ENCODE measurements at regions not wholly inside any gene's neighbourhood (a gene's known extent, or its start where the extent isn't known, plus 50 kb on each side); places are given as distances from the start of the nearest gene placed in this dataset.

DNA sequence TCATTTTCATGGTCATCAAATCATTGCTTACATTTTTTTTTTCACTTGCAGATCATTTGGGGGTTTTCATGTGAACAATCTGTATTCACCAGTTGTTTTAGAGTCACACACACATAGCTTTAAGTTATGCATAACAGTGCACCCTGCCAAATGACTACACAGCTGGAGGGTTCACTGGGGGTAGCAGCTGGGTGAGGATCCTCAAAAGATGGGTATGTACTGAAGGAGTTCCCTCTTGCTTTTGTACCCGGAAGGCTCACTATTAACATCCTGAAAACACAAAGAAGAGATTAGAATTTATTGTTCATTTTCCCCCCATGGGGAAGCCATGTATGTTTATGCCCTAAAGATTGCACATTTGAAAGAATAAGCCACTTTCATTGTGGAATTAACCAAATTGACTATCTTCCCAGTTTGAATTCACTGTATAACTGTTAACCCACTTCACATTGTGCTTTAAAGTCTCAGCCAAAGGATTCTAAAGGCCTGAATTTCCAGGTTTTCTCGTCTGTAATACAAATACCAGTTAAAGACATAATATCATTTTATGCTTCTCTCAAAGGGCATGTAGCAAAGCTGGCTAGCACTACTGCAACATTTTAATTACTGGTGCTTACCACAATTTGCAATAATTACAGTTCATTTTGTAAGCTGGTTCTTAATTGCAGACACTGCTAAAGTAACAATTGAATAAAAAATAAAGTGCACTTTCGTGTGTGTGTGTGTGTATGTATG is 466.4 kb upstream of the MEF2C start:
- ChIA-PET POLR2A (no interaction called here), CTCF (interaction anchor here (0.7 kb wide), 1 partner anchor 1489 kb away, joined by 3 read pairs; no protein-coding TSS in a partner anchor)
- TF ChIP-seq POLR2AphosphoS5 (IDR thresholded peaks at IDR 0.05; ENCODE audit: low read depth, low read length) = no peak
- Histone ChIP-seq H3K27me3 (ENCODE audit: control insufficient read depth, insufficient read depth, low read length) (no peaks in the 10 kb centered on the region), H3K36me3 (ENCODE audit: control insufficient read depth, insufficient read depth, low read length) (no peaks in the 10 kb centered on the region), H3K27ac (ENCODE audit: low read length) (no peak overlapping the region), H3K4me1 (ENCODE audit: control insufficient read depth, insufficient read depth, low read length) (no peaks in the 10 kb centered on the region), H3K4me3 (ENCODE audit: low read depth in 2 of 2, low read length in 2 of 2) (no peak overlapping the region), H3K9me3 (ENCODE audit: control insufficient read depth, insufficient read depth, low read depth, low read length) (no peaks in the 10 kb centered on the region)
- intact Hi-C loops (cut with micrococcal nuclease; ENCODE audit: unreplicated experiment) = no loop called here
- ATAC-seq = no peak
- BruUV-seq (replicated peaks) = no TSS peak
- in situ Hi-C loops (cut with HindIII; ENCODE audit: low pct_unique_long_range_greater_than_20kb, low sequenced_read_pairs) = no loop called here
- DNase-seq (ENCODE audit: low read depth, low spot score) = no peak

DNA sequence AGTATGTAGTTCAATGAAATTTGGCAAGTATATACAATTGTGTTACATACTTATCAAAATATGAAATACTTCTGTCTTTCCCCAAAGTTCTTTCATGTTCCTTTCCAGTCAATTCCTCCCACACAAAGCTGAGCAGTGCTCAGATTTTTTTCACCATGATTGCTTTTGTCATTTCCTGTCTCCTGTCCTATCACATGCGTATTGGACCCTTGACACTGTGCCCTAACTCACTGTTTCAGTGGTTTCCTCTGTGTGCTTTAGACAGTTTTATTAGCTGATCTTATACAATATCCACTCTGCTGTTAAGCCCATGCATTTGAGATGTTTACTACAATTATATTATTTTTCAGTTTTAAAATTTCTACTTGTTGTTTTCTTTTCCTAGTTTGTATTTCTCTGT is 463.6 kb upstream of the MEF2C start:
- in situ Hi-C loops (cut with HindIII; ENCODE audit: low pct_unique_long_range_greater_than_20kb, low sequenced_read_pairs) (no loop called here), intact Hi-C loops (cut with micrococcal nuclease; ENCODE audit: unreplicated experiment) (no loop called here)
- TF ChIP-seq POLR2AphosphoS5 (IDR thresholded peaks at IDR 0.05; ENCODE audit: low read depth, low read length) (no peak), SIN3A (IDR thresholded peaks at IDR 0.05; ENCODE audit: borderline replicate concordance, insufficient read depth, low read depth, low read length) (no peak), TCF7L2 (IDR thresholded peaks at IDR 0.05; ENCODE audit: low read depth, low read length) (no peak)
- TF ChIP-seq, protein P1, sequence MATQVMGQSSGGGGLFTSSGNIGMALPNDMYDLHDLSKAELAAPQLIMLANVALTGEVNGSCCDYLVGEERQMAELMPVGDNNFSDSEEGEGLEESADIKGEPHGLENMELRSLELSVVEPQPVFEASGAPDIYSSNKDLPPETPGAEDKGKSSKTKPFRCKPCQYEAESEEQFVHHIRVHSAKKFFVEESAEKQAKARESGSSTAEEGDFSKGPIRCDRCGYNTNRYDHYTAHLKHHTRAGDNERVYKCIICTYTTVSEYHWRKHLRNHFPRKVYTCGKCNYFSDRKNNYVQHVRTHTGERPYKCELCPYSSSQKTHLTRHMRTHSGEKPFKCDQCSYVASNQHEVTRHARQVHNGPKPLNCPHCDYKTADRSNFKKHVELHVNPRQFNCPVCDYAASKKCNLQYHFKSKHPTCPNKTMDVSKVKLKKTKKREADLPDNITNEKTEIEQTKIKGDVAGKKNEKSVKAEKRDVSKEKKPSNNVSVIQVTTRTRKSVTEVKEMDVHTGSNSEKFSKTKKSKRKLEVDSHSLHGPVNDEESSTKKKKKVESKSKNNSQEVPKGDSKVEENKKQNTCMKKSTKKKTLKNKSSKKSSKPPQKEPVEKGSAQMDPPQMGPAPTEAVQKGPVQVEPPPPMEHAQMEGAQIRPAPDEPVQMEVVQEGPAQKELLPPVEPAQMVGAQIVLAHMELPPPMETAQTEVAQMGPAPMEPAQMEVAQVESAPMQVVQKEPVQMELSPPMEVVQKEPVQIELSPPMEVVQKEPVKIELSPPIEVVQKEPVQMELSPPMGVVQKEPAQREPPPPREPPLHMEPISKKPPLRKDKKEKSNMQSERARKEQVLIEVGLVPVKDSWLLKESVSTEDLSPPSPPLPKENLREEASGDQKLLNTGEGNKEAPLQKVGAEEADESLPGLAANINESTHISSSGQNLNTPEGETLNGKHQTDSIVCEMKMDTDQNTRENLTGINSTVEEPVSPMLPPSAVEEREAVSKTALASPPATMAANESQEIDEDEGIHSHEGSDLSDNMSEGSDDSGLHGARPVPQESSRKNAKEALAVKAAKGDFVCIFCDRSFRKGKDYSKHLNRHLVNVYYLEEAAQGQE (IDR thresholded peaks at IDR 0.05; ENCODE audit: insufficient read depth in 1 of 2, low read depth in 2 of 2, low read length in 1 of 2) = no peak
- TF ChIP-seq, protein P2, sequence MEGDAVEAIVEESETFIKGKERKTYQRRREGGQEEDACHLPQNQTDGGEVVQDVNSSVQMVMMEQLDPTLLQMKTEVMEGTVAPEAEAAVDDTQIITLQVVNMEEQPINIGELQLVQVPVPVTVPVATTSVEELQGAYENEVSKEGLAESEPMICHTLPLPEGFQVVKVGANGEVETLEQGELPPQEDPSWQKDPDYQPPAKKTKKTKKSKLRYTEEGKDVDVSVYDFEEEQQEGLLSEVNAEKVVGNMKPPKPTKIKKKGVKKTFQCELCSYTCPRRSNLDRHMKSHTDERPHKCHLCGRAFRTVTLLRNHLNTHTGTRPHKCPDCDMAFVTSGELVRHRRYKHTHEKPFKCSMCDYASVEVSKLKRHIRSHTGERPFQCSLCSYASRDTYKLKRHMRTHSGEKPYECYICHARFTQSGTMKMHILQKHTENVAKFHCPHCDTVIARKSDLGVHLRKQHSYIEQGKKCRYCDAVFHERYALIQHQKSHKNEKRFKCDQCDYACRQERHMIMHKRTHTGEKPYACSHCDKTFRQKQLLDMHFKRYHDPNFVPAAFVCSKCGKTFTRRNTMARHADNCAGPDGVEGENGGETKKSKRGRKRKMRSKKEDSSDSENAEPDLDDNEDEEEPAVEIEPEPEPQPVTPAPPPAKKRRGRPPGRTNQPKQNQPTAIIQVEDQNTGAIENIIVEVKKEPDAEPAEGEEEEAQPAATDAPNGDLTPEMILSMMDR (IDR thresholded peaks at IDR 0.05) = no peak
- Histone ChIP-seq H3K9me3 (ENCODE audit: control insufficient read depth, insufficient read depth, low read depth, low read length) (no peaks in the 10 kb centered on the region), H3K27ac (ENCODE audit: low read length) (no peak overlapping the region), H3K36me3 (ENCODE audit: control insufficient read depth, insufficient read depth, low read length) (no peaks in the 10 kb centered on the region), H3K27me3 (ENCODE audit: control insufficient read depth, insufficient read depth, low read length) (no peaks in the 10 kb centered on the region), H3K4me3 (ENCODE audit: low read depth in 2 of 2, low read length in 2 of 2) (no peak overlapping the region), H3K4me1 (ENCODE audit: control insufficient read depth, insufficient read depth, low read length) (no peaks in the 10 kb centered on the region)
- CTCF ChIA-PET = no interaction called here
- DNase-seq (ENCODE audit: low read depth, low spot score) (no peak), ATAC-seq (no peak)
- no TSS peak for BruUV-seq (replicated peaks)
- POLR2A ChIA-PET = no interaction called here

DNA sequence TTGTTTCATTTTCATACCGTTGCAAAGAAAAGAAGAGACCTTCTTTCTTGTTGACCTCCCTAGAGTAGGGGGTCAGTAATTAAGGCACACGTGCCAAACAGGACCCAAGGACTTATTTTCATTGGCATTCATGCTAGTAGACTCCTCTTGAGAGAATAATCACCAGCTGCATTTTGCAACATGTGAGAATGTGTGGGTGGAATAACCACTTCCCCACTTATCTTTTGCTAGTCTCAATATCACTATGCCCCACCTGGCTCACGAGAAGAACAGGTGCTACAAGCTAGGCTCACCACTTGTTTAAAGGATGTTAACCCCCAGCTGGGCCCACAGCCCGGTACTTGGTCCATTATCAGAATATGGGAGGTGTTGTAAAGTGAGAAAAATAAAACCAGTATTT is 460.7 kb upstream of the MEF2C start:
- ATAC-seq (no peak), DNase-seq (ENCODE audit: low read depth, low spot score) (no peak)
- ChIA-PET CTCF (no interaction called here), POLR2A (no interaction called here)
- H3K4me1 ChIP-seq (ENCODE audit: control insufficient read depth, insufficient read depth, low read length) = no peaks in the 10 kb centered on the region
- no TSS peak for BruUV-seq (replicated peaks)
- intact Hi-C loops (cut with micrococcal nuclease; ENCODE audit: unreplicated experiment) = no loop called here
- H3K9me3 ChIP-seq (ENCODE audit: control insufficient read depth, insufficient read depth, low read depth, low read length) = no peaks in the 10 kb centered on the region
- in situ Hi-C loops (cut with HindIII; ENCODE audit: low pct_unique_long_range_greater_than_20kb, low sequenced_read_pairs) = no loop called here
- H3K36me3 ChIP-seq (ENCODE audit: control insufficient read depth, insufficient read depth, low read length) = no peaks in the 10 kb centered on the region
- H3K4me3 ChIP-seq (ENCODE audit: low read depth in 2 of 2, low read length in 2 of 2) = no peak overlapping the region
- H3K27me3 ChIP-seq (ENCODE audit: control insufficient read depth, insufficient read depth, low read length) = no peaks in the 10 kb centered on the region
- no peak overlapping the region for H3K27ac ChIP-seq (ENCODE audit: low read length)
- TF ChIP-seq POLR2AphosphoS5 (IDR thresholded peaks at IDR 0.05; ENCODE audit: low read depth, low read length) (no peak), TCF7L2 (IDR thresholded peaks at IDR 0.05; ENCODE audit: low read depth, low read length) (no peak), SIN3A (IDR thresholded peaks at IDR 0.05; ENCODE audit: borderline replicate concordance, insufficient read depth, low read depth, low read length) (no peak)
- TF ChIP-seq, protein P1 (IDR thresholded peaks at IDR 0.05; ENCODE audit: insufficient read depth in 1 of 2, low read depth in 2 of 2, low read length in 1 of 2) = no peak
- TF ChIP-seq, protein P2 (IDR thresholded peaks at IDR 0.05) = no peak
